Sciatic nerve (tissue), 2 donors: ENCODE measurements at regions not wholly inside any gene's neighbourhood (a gene's known extent, or its start where the extent isn't known, plus 50 kb on each side); places are given as distances from the start of the nearest gene placed in this dataset.
"Not testable (repeated sequence)": the region's sequence is repeated elsewhere in the genome, so short reads cannot be mapped to it uniquely, and the experiment has no call there.

Source experiments
- ATAC-seq: fragments of 200-7000 bp; cut with Tn5 transposase; one replicate; pipeline ENCODE4 v1.9.1; 2020; ENCODE audit warnings: mild to moderate bottlenecking, moderate library complexity
- DNase-seq: peaks from one replicate; pipeline ENCODE4 v3.0.0-alpha.2; 2020; ENCODE audit warnings: low spot score
- intact Hi-C: fragments of 100-400 bp; cut with DNase I; formaldehyde crosslinking; loops from one replicate; pipeline ENCODE4 v1.14.2; 2022
- donor health status: DM: no; HTN: no; CAD: no.
- donor health status: DM: no; HTN: no; CAD: no.

DNA sequence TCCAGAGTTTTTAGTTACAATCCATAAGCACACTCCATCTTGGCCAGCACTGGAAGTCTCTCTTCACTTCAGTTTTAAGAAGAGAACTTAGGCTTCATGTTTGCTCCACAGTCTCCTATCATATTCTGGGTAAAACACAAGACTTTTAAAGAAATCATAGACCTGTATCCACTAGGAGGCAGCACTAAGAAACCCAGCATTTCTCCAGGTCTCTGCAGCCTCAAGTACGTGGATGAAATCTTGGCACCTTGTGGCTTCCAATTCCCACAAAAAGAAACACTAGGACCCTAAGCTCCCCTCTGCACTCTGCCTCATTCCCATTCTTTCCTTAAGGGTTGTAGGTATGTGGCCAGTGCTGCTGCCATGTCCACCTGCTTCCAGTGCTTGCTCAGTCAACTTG is 367.3 kb upstream of the CASK start:
- DNase-seq (no peak), ATAC-seq (no peak)
- intact Hi-C loops = no loop called here

DNA sequence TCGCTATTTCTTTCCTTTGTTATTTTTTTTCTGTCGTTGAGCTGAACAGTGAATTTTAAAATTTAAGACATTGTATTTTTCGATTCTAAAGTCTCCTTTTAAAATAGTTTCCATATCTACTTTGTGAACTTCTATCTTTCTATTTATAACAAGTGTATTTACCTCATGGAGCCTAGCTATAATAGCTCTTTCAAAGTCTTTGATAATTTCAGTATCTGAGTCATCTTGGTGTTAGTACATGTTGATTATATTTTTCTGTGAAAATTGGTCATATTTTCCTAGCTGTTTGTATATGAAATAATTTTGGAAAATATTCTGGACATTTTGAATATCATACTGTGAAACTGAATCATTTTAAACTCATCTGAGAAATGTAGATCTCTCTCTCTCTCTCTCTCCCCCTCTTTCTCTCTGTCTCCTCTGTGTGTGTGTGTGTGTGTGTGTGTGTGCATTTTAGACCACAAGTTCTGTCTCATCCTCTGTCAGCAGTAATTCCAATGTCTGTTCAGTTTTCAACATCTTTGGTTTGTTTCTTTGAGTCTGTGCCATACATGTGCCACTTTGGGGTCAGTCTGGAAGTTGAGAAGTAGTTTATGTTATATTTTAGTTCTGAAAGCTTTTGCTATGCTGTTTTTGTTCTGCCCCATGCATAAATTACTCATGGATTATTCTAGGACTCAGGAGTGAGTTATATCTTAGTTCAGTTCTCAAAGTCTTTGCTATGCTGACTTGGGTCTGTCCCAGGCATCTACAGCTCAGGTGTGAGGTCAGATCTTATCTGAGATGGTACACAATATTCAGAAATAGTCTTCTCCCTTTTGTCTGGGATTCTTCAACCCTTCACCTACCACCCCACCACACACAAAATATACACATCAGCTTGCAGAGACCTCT is 366.4 kb upstream of the CASK start:
- DNase-seq (no peak), ATAC-seq (no peak)
- intact Hi-C loops = no loop called here

DNA sequence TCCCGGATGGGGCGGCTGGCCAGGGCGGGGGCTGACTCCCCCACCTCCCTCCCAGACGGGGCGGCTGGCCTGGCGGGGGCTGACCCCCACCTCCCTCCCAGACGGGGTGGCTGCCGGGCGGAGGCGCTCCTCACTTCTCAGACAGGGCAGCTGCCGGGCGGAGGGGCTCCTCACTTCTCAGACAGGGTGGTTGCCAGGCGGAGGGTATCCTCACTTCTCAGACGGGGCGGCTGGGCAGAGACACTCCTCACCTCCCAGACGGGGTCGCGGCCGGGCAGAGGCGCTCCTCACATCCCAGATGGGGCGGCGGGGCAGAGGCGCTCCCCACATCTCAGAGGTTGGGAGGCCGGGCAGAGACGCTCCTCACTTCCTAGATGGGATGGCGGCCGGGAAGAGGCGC is 362.3 kb upstream of the CASK start:
- intact Hi-C loops, DNase-seq, ATAC-seq: not testable (repeated sequence)

DNA sequence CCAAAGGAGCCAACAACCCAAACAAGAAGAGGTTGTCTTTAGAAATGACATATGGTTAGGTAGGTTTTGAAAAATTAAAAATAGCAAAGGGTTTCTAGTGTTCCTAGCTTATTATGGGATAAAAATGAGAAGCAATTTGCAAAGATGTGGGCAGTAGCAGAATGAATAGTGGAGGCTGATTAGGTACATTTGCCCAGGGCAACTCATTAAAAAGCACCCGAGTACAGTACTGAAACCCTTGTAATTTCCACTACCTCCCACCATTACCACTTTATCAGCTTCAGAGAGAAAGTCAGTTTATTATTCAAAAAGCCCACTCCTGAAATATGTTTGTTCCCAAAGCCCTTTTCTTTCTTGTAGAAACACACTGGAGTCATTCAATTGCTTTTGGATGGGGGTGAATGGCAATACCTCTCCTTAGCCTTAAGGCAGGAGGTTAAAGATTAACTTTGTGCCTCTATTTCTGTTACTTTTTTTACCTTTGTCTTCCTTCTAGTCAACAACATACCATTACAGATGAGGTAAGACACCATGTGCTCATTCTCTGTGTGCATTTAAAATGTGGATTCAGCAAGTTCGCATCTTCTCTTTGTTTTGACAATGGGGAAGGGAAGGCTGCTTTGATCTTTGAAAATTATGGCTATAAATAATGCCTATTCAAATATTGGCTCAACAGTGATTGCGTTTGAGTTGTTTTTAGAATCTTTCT is 353.8 kb upstream of the CASK start:
- intact Hi-C loops = no loop called here
- no peak for ATAC-seq
- no peak for DNase-seq

DNA sequence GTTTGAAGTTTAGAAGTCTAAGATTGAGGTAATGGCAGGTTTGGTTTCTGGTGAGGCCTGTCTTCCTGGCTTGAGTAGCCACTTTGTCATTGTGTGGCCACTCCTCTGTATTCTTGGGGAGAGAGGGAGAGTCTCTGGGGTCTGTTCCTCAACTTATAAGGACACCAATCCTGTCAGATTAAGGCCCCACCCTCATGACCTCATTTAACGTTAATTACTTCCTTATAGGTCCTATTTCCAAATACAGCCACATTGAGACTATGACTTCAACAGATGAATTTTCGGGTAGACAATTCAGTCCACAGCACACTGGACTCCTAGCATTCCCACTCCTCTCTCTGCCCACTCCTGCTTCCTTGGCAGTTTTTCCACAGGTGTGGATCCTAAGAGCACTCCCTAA is 350.8 kb upstream of the CASK start:
- DNase-seq (no peak), ATAC-seq (no peak)
- intact Hi-C loops = no loop called here

DNA sequence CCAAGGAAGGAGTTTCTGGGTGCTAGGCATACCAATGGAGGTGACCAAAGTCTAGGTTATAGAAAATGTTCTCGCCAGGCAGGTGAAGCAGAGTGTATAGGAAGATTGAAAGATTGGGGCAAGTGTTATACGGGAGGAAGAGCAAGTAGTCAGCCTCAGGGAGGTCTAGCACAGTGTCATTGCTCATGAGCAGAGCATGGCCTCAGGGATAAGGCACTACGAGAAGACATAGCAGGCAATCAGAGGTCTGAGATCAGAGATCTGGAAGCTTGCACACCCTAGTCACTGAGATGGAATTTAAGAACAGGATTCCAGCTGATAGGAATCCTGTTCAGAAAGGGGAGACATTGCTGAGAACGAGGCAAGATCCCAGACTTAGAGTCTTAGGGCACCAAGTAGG is 350.0 kb upstream of the CASK start:
- intact Hi-C loops = no loop called here
- ATAC-seq (no peak), DNase-seq (no peak)

DNA sequence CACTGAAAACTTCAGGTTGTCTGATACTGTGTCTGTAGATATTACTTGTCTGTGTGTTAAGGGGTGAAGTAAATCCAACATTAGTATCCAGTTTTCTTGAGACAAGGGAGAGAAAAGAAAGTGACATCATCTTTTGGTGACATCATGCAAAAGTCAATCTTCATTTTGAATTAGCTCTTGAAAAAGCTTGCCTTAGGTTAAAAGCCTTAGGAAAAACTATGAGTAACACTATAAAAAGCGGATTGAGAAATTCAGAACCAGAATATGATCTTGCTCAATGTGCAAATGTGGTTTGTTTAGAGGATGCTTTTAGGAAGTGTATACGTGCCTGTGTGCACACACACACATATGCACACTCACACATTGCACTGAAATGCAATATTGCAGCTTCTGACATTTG is 345.8 kb upstream of the CASK start:
- no peak for ATAC-seq
- intact Hi-C loops = no loop called here

DNA sequence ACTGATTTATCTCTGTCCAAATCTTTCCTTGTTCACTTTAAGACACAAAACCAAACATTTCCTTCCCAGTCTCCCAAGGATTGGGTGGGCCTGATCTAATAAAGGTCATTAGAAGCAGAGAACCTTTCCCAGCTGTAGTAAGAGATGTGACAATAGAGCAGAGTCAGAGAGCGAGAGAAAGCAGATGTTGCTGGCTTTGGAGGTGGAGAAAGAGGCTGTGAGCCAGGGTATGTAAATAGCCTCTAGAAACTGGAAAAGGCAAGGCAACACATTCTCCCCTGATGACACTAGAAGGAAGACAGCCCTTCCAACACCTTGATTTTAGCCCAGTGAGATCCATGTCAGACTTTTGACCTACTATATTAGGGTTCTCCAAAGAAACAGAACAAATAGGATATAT is 337.5 kb upstream of the CASK start:
- ATAC-seq = no peak
- no peak for DNase-seq
- intact Hi-C loops = no loop called here

More for the DNA sequence above, 345.8 kb upstream of the CASK start:
- no peak for DNase-seq

DNA sequence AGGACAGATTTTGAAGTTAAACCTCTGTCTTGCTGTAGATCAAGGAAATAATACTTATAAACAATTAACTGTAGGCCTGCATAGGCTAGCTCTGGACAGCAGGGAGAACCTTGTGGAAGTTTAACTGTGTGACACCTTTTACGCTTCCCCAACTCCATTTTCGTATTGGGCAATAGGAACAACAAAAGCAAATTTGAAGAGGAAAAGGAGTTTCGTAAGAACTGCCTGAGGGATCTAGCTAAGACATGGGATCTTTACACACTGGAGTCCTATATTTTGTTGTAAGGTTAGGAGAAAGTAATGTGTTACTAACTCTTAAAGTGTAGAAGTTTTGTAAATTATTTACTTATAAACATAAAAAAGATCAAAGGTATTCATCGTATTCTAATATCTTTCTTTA is 324.9 kb upstream of the CASK start:
- no peak for DNase-seq

DNA sequence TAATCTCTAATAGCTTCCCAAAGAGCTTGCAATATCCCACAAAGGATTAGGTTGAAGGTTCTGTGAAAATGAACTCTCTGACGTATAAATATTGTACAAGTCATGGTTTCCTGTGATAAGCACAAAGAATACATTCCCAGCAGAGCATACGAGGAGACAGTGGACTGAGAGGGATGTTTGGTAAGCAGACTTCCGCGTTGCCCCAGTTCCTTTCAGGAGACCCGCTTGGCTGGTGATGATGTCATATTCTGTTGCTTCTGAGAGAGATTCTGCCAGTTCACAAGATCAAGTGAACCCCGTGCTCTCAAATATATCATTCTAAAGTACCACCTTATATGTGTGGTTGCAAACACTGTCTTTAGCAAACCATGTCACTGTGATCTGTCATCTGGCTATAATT is 323.9 kb upstream of the CASK start:
- intact Hi-C loops = no loop called here
- ATAC-seq (no peak), DNase-seq (no peak)

More for the DNA sequence above, 324.9 kb upstream of the CASK start:
- ATAC-seq = no peak
- intact Hi-C loops = no loop called here

DNA sequence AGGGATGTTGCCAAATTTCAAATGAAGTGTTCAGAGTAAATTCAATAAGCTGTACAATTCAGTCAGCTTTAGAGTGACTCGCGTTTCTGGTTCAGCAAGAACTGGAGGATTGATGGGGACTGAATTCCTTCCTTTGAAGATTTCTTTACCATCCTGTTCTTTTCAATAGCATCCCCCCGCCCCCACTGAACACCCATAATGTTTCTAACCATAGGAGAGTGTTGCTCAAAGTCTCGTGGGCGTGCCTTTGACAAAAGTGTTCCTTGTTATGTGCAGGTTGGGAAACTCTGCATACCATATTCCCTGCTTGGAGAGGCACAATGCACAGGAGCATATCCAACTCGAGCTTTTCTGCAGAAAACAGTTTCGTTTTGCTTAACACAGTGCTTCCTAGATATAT is 323.5 kb upstream of the CASK start:
- intact Hi-C loops = no loop called here
- DNase-seq (no peak), ATAC-seq (no peak)

DNA sequence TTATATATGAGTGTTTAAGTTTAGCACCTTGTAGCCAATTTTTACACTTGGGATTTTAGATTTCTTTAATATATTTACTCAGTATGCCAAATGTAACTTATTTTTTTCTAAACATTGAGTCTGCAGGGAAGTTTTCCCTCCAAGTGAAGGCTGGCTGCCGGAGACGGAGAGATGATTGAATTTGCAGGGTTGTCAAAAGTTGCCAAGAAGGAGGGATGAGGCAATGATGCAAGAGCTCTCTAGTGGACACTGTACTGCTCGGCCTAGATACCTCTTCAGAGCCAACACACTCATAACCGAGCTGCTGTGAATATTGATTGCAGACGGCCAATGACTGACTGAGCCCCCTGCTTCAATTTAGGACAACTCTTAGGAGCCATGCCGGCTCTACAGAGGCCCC is 318.6 kb upstream of the CASK start:
- intact Hi-C loops = no loop called here

DNA sequence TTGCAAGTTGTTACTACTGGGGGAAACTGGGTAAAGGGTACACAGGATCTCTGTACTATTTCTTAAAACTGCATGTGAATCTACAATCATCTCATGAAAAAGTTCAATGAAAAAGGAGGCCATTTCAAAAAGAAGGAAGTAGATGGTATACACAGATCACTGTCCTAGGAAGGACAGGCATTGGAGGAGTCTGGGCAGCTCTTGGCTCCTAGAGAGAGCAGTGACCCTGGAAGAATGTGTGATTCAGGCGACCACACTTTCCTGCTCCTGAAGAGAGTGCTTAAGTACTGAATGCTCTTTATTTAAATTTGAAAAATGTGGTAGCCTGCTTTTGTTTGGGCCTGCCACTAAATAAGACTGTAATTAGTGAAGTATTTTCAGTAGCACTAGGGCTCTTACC is 318.1 kb upstream of the CASK start:
- intact Hi-C loops = no loop called here
- ATAC-seq = no peak
- no peak for DNase-seq

More for the DNA sequence above, 318.6 kb upstream of the CASK start:
- DNase-seq (no peak), ATAC-seq (peak; percentile 77)

DNA sequence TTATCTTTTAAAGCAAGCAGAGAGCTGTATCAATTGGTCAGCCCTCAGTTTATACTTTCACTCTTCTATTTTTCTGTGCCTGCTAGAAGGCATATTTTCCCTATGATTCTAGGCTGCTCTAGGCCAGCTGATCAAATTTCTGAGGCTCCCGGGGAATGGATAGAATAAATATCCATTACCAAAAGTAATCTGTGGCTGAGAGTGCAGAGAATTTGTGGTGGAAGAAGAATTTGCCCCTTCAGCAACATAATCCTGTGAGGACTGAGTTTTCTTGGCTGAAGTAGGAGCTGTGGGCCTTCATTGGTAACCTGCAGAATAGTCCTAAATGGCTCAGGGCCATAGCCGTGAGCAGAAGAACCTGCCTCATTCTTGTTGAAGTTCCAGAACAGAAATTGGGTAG is 314.6 kb upstream of the CASK start:
- DNase-seq = no peak
- no peak for ATAC-seq
- intact Hi-C loops = no loop called here

DNA sequence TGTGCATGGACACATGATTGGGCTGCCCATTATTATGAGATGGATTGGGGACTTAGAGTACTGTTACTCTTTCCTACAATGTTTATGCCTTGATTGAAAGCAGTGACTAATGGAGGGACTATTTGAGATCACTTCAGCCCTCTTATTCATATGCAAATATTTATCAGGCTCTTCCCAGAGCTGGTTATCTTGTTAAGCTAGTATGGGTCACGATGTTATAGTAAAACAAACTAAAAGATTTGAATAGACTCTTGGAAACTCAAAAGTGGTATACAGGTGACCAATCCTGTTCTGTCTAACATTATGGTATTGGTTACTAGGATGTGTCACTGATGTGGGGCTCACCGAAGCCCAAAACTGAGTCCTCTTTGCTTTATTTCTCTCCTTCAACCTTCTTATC is 306.2 kb upstream of the CASK start:
- ATAC-seq = no peak
- intact Hi-C loops = no loop called here

DNA sequence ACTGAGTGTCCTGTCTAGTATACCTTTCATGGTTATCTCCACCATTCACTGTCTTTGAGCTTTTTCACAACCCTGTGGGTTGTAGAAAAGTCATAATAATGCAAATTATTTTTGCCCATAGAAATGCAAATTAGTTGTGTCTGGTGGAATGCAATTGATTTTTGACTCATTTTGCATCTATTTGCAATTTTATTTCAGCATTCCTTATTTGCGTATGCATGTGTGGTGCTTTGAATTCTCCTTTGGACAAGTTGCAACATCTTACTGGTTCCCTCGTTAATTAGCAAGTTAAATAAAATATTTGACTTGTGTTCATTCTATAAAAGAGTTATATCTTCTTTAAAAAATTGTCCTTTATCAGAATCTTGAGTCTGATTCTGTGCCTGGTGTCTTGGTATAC is 297.3 kb upstream of the CASK start:
- intact Hi-C loops = no loop called here
- DNase-seq = no peak
- ATAC-seq = no peak

More for the DNA sequence above, 306.2 kb upstream of the CASK start:
- no peak for DNase-seq

DNA sequence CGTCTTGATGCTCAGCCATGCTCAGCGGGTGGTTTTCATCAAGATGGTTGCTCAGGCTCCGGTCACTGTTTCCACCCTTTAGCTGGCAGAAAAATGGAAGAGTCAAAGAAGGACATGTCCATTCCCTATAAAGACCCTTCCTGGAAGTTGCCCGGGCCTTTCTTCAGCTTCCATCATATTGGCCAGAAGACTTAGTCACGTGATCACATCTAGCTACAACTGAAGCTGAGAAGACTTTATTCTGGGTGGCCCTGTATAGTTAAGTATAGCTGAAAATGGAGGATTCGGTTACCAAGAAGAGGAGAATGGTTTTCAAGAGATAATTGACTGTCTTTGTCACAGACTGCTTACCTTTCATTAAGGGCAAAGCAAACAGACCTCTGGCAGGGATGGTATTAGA is 296.7 kb upstream of the CASK start:
- ATAC-seq (no peak), DNase-seq (no peak)
- intact Hi-C loops = no loop called here

DNA sequence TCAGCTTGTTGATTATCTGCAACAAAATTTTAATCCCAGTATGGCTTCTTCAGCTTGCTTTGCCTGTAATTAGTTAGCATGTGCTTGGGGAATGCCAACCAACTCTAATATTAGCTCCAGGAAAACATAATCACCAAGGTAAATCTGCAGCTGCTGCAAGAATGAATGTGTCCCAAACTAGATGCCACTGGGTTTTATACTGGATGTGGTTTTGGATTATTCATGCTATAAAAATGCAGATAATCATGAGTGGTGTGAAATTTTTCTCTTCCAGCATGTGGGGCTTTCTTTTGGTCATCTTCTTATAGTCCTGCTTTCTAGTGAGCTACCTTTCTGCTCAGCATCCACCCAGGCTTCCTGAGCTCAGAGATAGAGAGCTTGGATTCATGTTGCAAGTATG is 295.9 kb upstream of the CASK start:
- DNase-seq (no peak), ATAC-seq (no peak)
- intact Hi-C loops = no loop called here

DNA sequence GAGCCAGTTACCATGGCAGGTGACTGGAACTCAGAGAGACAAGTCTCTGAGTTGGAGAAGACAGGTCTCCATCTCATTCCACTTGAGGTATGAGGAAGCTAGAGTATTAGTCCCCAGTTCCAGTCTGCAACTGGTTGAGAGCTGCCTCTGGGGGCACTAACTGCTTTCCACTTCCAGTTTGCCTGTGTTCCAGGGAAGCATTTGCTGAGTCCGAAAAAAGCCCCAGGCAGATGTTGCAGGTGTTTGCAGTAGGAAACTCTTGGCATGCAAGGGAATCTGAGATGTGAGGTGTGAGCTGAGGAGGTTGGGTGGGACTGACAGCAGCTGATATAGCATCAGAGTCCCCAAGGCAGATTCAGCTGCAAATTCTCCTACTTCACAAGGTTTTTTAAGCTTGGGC is 272.2 kb upstream of the CASK start:
- no peak for DNase-seq
- intact Hi-C loops = no loop called here
- ATAC-seq = no peak

DNA sequence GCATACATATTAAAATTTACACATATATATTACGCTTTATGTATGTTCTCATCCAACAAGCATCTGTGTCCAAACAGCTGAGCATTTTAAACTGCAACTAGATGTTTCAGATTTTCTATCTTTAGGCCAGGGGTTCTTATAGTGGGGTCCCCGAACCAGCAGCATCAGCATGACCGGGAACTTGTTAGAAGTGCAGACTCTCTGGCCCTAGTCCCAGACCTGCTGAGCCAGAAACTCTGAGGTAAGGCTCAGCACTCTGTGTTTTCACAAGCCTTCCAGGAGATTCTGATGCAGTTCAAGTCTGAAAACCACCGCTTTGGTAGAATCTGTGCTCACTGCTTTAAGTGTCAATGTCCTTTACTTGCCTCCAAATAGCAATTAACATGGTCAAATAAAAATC is 266.2 kb upstream of the CASK start:
- ATAC-seq (no peak), DNase-seq (no peak)
- intact Hi-C loops = no loop called here

DNA sequence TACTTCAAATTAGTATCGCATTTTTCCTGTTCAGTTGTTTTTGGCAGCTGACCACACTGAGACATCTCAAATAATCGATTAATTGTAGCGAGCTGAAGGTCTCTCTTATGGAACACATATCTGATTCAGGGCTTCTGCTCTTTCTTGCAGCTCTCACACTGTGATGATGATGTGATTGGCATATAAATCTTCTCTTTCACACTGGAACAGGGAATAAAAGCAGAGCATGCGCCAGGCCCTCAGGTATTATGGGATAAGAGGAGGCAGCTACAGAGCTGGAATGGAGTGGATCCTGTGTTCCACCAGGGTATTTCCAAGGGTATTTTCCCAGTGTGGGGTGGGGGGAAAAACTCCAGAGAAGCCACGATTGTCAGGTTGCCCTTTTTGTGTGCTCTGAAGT is 265.4 kb upstream of the CASK start:
- ATAC-seq (no peak), DNase-seq (no peak)
- intact Hi-C loops = no loop called here
